HepG2 (cell line): ENCODE measurements at regions not wholly inside any gene's neighbourhood (a gene's known extent, or its start where the extent isn't known, plus 50 kb on each side); places are given as distances from the start of the nearest gene placed in this dataset.

Experiments
- ATF3 ChIP-seq: sonication (generic); formaldehyde crosslinking; IDR thresholded peaks from 2 replicates; pipeline ENCODE4 v1.4.0; 2020; ENCODE audit warnings: missing genetic modification reagents
- BHLHE40 ChIP-seq: IDR thresholded peaks from 2 replicates; pipeline ENCODE4 v1.6.1; 2011; ENCODE audit warnings: low read length, improper control_type of control experiment
- FOXK1 ChIP-seq: sonication (generic); formaldehyde crosslinking; IDR thresholded peaks from 2 replicates; pipeline ENCODE4 v1.4.0; 2020; ENCODE audit warnings: low read depth, missing genetic modification reagents, borderline replicate concordance
- ZBTB44 ChIP-seq: sonication (generic); formaldehyde crosslinking; IDR thresholded peaks from 2 replicates; pipeline ENCODE4 v1.4.0; 2020; ENCODE audit warnings: missing genetic modification reagents
- ZBTB7B ChIP-seq: sonication (generic); formaldehyde crosslinking; IDR thresholded peaks from 2 replicates; pipeline ENCODE4 v1.4.0; 2020; ENCODE audit warnings: missing genetic modification reagents

GRCh38 chr2:59754011-59754735 lies 799.3 kb downstream of the BCL11A start:
- no peak for TF ChIP-seq ZBTB7B
- TF ChIP-seq BHLHE40 = no peak
- TF ChIP-seq FOXK1 (CRISPR knock-in tag) = no peak
- no peak for TF ChIP-seq ZBTB44 (CRISPR knock-in tag)
- no peak for TF ChIP-seq ATF3 (CRISPR knock-in tag)
